Prostate gland (tissue), 2 donors: ENCODE measurements at regions not wholly inside any gene's neighbourhood (a gene's known extent, or its start where the extent isn't known, plus 50 kb on each side); places are given as distances from the start of the nearest gene placed in this dataset.

Experiments
- DNase-seq: peaks from one replicate; pipeline ENCODE4 v3.0.0-alpha.2; 2019; ENCODE audit warnings: low spot score
- H3K27ac ChIP-seq, 2 donors: fragments of 200-600 bp; sonication (generic); 2 replicates each; pipeline ENCODE4 v1.5.1; 2017 to 2019
- H3K27me3 ChIP-seq: fragments of 200-600 bp; sonication (generic); replicated peaks from 2 replicates; pipeline ENCODE4 v1.5.1; 2019; ENCODE audit not compliant: insufficient read depth
- H3K36me3 ChIP-seq, 2 donors: fragments of 200-600 bp; sonication (generic); 1 replicate in 1 of 2; 2 replicates in 1 of 2; pipeline versions ENCODE4 v1.5.1 to v1.8.1; 2017 to 2019
- H3K4me1 ChIP-seq: fragments of 200-600 bp; sonication (generic); replicated peaks from 2 replicates; pipeline ENCODE4 v1.5.1; 2019
- H3K4me3 ChIP-seq, 2 donors: fragments of 200-600 bp; sonication (generic); 2 replicates each; pipeline ENCODE4 v1.5.1; 2017 to 2019
- H3K9me3 ChIP-seq: fragments of 200-600 bp; sonication (generic); 2 replicates; pipeline ENCODE4 v1.5.1; 2017
- POLR2A ChIP-seq: fragments of 450-650 bp; IDR thresholded peaks from one replicate; pipeline ENCODE4 v1.6.1; 2016; ENCODE audit warnings: antibody characterized with exemption, mild to moderate bottlenecking
- POLR2AphosphoS5 ChIP-seq: sonication (generic); formaldehyde crosslinking; IDR thresholded peaks from one replicate; pipeline ENCODE4 v1.6.1; 2017; ENCODE audit warnings: antibody characterized with exemption
- WGBS: methylation state at CpG from one replicate; pipeline ENCODE4 v1.1.5; 2018; 5-methylcytosine and 5-hydroxymethylcytosine counted together
- intact Hi-C: fragments of 100-400 bp; cut with DNase I; formaldehyde crosslinking; loops from one replicate; pipeline ENCODE4 v1.14.2; 2022
- TF ChIP-seq, protein P1 (sequence below), 4 experiments: fragments of 200-600 bp in 2 of 4; fragments of 450-650 bp in 2 of 4; sonication (generic) in 2 of 4; IDR thresholded peaks; 1 replicate in 3 of 4; 2 replicates in 1 of 4; pipeline ENCODE4 v1.5.1; 2016 to 2019; ENCODE audit warnings: antibody characterized with exemption in 4 of 4, mild to moderate bottlenecking in 2 of 4, moderate library complexity in 2 of 4

DNA sequence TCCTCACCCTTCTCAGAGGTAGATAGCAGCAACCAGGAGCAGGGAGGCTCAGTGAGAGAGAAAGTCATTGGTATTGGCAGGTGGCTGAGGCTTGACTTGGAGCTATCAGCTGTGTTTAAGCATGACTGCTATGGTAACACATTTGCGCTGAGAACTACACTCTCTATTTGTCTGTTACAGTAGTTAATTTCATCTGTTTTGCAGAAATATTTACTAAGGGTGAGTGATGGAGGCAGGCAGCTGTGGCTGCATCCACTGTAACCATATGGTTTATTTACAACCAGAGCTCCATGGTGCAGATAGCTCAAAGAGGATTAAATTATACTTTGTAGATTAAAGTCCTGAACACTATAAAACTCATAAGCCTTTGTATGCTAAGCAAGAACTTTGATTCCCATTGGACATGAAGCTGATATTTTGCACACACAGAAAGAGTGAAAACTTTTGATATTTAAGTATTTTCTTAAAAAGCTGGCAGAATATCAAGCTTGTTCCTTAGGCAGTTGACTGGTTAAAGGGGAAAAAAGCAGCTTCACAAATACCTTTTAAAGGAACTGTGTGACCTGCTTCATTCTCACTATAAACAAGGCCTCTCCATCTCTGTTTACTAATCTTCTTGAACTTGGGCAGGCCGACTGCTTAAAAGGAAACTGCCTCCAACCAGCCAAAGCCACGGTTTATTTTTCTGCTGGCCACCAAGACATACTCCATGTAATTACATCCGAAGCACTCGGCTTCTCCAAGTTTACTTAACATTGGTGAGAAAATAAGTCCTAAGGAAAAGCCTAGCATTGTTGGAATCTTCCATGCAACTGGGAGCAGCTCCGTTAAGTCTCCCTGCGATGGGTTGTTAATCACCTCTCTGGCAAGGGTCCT lies 299.8 kb upstream of the ZFHX3 start:
- no peaks in the 10 kb centered on the region for H3K36me3 ChIP-seq
- intact Hi-C loops, result no loop called here
- 53% methylated on average over 7 of the region's 7 CpGs for WGBS
- H3K9me3 ChIP-seq, result no peaks in the 10 kb centered on the region
- H3K4me1 ChIP-seq, result no peaks in the 10 kb centered on the region
- no peak overlapping the region for H3K4me3 ChIP-seq
- no peaks in the 10 kb centered on the region for H3K27me3 ChIP-seq
- DNase-seq, result no peak
- H3K27ac ChIP-seq, result no peak overlapping the region
- TF ChIP-seq POLR2AphosphoS5 (no peak), POLR2A (no peak)
- TF ChIP-seq, protein P1, sequence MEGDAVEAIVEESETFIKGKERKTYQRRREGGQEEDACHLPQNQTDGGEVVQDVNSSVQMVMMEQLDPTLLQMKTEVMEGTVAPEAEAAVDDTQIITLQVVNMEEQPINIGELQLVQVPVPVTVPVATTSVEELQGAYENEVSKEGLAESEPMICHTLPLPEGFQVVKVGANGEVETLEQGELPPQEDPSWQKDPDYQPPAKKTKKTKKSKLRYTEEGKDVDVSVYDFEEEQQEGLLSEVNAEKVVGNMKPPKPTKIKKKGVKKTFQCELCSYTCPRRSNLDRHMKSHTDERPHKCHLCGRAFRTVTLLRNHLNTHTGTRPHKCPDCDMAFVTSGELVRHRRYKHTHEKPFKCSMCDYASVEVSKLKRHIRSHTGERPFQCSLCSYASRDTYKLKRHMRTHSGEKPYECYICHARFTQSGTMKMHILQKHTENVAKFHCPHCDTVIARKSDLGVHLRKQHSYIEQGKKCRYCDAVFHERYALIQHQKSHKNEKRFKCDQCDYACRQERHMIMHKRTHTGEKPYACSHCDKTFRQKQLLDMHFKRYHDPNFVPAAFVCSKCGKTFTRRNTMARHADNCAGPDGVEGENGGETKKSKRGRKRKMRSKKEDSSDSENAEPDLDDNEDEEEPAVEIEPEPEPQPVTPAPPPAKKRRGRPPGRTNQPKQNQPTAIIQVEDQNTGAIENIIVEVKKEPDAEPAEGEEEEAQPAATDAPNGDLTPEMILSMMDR (IDR thresholded peaks at IDR 0.05), result no peak

DNA sequence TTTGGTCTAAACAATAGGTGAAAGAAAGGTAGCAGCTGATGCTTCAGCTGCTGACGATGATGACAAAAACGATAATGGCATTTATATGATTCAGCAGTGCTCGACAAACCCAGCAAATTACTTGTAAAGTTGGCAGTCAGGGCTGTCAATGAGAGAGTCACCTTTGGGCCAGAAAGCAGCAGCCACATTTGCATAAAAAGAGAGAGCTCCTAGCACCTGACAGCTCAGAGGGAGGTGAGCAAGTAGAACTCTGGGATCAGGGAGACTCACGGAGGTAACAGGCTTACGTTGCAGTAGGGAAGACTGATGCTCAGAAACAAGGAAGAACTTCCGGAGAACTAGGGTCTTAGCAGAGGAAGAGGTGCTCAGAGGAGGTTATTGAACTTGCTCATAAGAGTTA lies 291.9 kb upstream of the ZFHX3 start:
- Histone ChIP-seq H3K36me3 (no peaks in the 10 kb centered on the region), H3K27me3 (no peaks in the 10 kb centered on the region), H3K4me3 (no peak overlapping the region), H3K9me3 (no peaks in the 10 kb centered on the region), H3K27ac (no peak overlapping the region), H3K4me1 (no peaks in the 10 kb centered on the region)
- TF ChIP-seq, protein P1 (IDR thresholded peaks at IDR 0.05), result no peak
- TF ChIP-seq POLR2AphosphoS5 (no peak), POLR2A (no peak)
- 74% methylated on average over 6 of the region's 6 CpGs for whole genome bisulfite sequencing
- no peak for DNase-seq
- intact Hi-C loops, result no loop called here

DNA sequence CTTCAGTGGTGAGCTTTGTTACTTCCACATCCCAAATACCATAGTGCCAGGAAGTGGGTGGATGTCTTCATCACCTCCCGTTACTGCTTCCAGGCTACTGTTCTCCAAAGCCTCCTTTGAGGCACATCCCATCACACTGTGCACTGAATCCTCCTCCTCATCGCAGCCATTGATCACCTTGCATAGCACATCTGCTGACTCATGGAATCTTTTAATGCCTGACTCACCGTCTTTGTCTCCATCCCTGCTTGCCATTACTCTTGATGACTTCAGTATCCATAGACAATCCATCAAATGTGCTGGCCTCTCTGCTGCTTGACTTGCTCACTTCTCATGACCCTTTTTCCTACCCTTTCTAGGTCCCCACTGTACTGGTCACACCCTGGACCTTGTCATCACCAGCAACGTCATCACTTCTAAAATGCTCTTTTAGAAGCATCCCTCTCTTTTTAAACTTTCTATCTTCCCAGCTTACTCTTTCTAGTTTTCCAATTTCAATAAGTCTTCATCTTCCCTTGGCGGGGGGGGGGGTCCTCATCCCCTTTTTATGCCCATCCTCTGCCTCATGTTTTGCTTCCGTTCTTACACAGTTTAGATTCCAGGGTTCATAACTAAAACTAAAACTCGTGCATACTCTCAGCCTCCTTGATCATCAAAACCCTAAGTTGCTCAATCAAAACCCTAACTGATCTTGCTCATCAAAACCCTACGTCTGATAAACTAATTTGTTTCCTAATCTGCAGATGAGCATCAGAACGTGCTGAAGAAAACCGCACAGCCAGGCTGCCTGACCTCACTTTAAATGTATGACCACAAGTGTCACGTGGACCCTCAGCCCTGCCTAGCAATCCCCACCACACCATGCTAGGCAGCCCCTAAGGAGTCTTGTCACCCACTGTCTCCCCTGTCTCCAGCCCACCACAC lies 289.7 kb upstream of the ZFHX3 start:
- Histone ChIP-seq H3K27ac (no peak overlapping the region), H3K4me3 (no peak overlapping the region), H3K36me3 (no peaks in the 10 kb centered on the region), H3K4me1 (no peaks in the 10 kb centered on the region), H3K9me3 (no peaks in the 10 kb centered on the region), H3K27me3 (no peaks in the 10 kb centered on the region)
- no peak for DNase-seq
- intact Hi-C loops, result no loop called here
- WGBS, result 87% methylated on average over 11 of the region's 11 CpGs
- no peak for TF ChIP-seq POLR2A

DNA sequence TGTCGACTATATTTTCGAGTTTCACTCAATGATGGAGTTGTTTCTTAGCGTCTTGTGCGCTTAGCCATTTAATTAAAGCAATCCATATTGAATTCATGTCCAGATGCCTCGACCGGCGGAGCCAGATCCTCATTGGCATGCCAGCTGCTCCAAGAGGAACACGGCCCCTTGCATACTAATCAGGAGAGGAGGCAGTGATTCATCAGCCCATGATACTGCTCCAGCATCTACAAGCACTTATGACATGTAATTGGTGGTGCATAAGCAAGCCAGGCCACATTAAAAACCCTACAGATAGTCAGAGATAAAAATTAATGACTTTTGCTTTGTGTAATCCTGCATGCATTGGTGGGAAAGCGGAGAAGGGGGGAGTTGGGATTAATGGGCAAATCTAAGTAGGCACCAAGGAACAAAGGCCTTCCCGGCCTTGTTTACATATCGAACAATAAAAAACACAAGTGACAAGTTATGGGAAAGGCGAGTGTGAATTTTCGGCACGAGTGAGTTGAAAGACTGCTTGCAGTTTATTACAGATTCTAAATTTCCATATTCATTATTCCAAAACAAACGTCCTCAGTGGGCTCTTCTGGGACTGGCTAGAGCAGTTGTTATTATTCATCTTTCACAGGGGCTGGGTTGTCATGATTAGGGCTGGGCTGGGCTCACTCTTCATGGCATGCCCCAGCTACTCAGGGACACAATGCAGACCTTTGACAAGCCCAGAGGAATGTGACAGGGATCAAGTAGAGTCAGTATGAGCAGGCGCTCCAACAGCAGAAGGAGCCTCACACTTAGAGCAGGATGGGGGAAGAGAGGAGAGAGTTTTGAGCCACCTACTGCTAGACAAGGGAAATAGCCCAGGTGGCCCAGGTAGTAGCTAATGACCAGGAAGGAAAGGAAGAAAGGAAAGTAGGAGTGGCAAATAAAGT lies 281.7 kb upstream of the ZFHX3 start:
- intact Hi-C loops, result no loop called here
- H3K27ac ChIP-seq, result no peak overlapping the region
- TF ChIP-seq, protein P1 (IDR thresholded peaks at IDR 0.05), result no peak
- no peak for TF ChIP-seq POLR2AphosphoS5
- TF ChIP-seq POLR2A, result no peak

More for the DNA sequence above, 281.7 kb upstream of the ZFHX3 start:
- Histone ChIP-seq H3K4me1 (no peaks in the 10 kb centered on the region), H3K9me3 (no peaks in the 10 kb centered on the region), H3K36me3 (no peaks in the 10 kb centered on the region), H3K27me3 (no peaks in the 10 kb centered on the region), H3K4me3 (no peak overlapping the region)
- DNase-seq, result no peak
- WGBS, result 52% methylated on average over 16 of the region's 16 CpGs
